DOHH2 (cell line): ENCODE measurements at regions not wholly inside any gene's neighbourhood (a gene's known extent, or its start where the extent isn't known, plus 50 kb on each side); places are given as distances from the start of the nearest gene placed in this dataset.

Experiments
- H3F3A ChIP-seq: fragments of 200-600 bp; sonication (generic), shearing (Covaris generic); 2 replicates; pipeline ENCODE4 v1.6.0; 2016; ENCODE audit warnings: antibody characterized with exemption, mild to moderate bottlenecking; ENCODE audit not compliant: control insufficient read depth, insufficient read depth
- H3K27ac ChIP-seq: fragments of 200-600 bp; sonication (generic); 2 replicates; pipeline ENCODE4 v1.5.1; 2014; ENCODE audit warnings: low read depth, mild to moderate bottlenecking, low read length, moderate library complexity
- H3K27me3 ChIP-seq: fragments of 200-600 bp; sonication (generic); 2 replicates; pipeline ENCODE4 v1.6.1; 2014; ENCODE audit warnings: mild to moderate bottlenecking, low read length, mixed read lengths; ENCODE audit not compliant: control insufficient read depth
- H3K36me3 ChIP-seq: fragments of 200-600 bp; sonication (generic); 2 replicates; pipeline ENCODE4 v1.6.1; 2014; ENCODE audit warnings: mild to moderate bottlenecking, low read length, moderate library complexity, mixed read lengths; ENCODE audit not compliant: control insufficient read depth
- H3K4me1 ChIP-seq: fragments of 200-600 bp; sonication (generic); 2 replicates; pipeline ENCODE4 v1.6.1; 2014; ENCODE audit warnings: mild to moderate bottlenecking, low read length, mixed read lengths; ENCODE audit not compliant: control insufficient read depth
- H3K4me2 ChIP-seq: fragments of 200-600 bp; sonication (generic); 2 replicates; pipeline ENCODE4 v1.6.0; 2014; ENCODE audit warnings: mild to moderate bottlenecking, low read length, moderate library complexity
- H3K4me3 ChIP-seq: fragments of 200-600 bp; sonication (generic); 2 replicates; pipeline ENCODE4 v1.5.1; 2014; ENCODE audit warnings: mild to moderate bottlenecking, low read length, mixed read lengths
- H3K79me2 ChIP-seq: fragments of 200-600 bp; sonication (generic); 2 replicates; pipeline ENCODE4 v1.6.1; 2014; ENCODE audit warnings: mild to moderate bottlenecking, low read length, mixed read lengths; ENCODE audit not compliant: control insufficient read depth
- H3K9me2 ChIP-seq: fragments of 200-600 bp; sonication (generic); replicated peaks from 2 replicates; pipeline ENCODE4 v1.6.1; 2014; ENCODE audit warnings: mild to moderate bottlenecking, low read length, mixed read lengths; ENCODE audit not compliant: control insufficient read depth
- H3K9me3 ChIP-seq: fragments of 200-600 bp; sonication (generic); 2 replicates; pipeline ENCODE4 v1.6.1; 2014; ENCODE audit warnings: antibody characterized with exemption, low read length, mixed read lengths; ENCODE audit not compliant: control insufficient read depth, insufficient read depth
- H4K20me1 ChIP-seq: fragments of 200-600 bp; sonication (generic); 2 replicates; pipeline ENCODE4 v1.6.0; 2014; ENCODE audit warnings: low read depth, mild to moderate bottlenecking, antibody characterized with exemption, low read length, moderate library complexity; ENCODE audit not compliant: control insufficient read depth, insufficient read depth
- EZH2phosphoT487 ChIP-seq: fragments of 200-600 bp; sonication (generic); IDR thresholded peaks from 2 replicates; pipeline ENCODE4 v1.6.1; 2017; ENCODE audit warnings: borderline replicate concordance, mild to moderate bottlenecking, antibody characterized with exemption, low read length, moderate library complexity, mixed read lengths
- TF ChIP-seq, protein P1 (sequence below): fragments of 200-600 bp; sonication (generic); IDR thresholded peaks from one replicate; pipeline ENCODE4 v1.5.1; 2014; ENCODE audit warnings: antibody characterized with exemption, mild to moderate bottlenecking, low read depth, low read length; ENCODE audit not compliant: poor library complexity, severe bottlenecking

DNA sequence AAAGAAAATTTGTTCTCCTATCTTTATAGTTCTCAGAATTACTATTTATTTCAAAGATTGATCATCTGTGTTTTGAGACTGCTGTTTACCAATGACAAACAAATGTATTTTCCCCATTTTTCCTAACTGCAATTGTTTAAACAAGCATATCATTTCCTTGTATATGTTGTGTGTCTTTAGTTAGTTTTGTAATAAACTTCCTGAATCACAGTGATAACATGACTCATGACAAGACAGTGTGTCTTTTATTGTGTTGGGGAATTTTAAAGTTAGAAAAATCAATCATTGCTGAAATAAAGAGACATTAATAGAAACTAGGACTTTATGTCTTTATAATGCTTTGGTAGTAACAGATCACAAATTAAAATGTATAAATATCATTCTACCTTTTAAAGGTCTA, 348.5 kb downstream of the KCNJ2 start:
- no peaks in the 10 kb centered on the region for H3K27me3 ChIP-seq
- H3K36me3 ChIP-seq = no peaks in the 10 kb centered on the region
- no peaks in the 10 kb centered on the region for H3K79me2 ChIP-seq
- no peaks in the 10 kb centered on the region for H4K20me1 ChIP-seq
- no peaks in the 10 kb centered on the region for H3K9me3 ChIP-seq
- no peaks in the 10 kb centered on the region for H3F3A ChIP-seq
- TF ChIP-seq, protein P1, sequence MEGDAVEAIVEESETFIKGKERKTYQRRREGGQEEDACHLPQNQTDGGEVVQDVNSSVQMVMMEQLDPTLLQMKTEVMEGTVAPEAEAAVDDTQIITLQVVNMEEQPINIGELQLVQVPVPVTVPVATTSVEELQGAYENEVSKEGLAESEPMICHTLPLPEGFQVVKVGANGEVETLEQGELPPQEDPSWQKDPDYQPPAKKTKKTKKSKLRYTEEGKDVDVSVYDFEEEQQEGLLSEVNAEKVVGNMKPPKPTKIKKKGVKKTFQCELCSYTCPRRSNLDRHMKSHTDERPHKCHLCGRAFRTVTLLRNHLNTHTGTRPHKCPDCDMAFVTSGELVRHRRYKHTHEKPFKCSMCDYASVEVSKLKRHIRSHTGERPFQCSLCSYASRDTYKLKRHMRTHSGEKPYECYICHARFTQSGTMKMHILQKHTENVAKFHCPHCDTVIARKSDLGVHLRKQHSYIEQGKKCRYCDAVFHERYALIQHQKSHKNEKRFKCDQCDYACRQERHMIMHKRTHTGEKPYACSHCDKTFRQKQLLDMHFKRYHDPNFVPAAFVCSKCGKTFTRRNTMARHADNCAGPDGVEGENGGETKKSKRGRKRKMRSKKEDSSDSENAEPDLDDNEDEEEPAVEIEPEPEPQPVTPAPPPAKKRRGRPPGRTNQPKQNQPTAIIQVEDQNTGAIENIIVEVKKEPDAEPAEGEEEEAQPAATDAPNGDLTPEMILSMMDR = no peak
- no peak for TF ChIP-seq EZH2phosphoT487
- no peak overlapping the region for H3K4me3 ChIP-seq
- no peak overlapping the region for H3K4me2 ChIP-seq
- no peaks in the 10 kb centered on the region for H3K9me2 ChIP-seq
- no peaks in the 10 kb centered on the region for H3K4me1 ChIP-seq
- no peak overlapping the region for H3K27ac ChIP-seq

DNA sequence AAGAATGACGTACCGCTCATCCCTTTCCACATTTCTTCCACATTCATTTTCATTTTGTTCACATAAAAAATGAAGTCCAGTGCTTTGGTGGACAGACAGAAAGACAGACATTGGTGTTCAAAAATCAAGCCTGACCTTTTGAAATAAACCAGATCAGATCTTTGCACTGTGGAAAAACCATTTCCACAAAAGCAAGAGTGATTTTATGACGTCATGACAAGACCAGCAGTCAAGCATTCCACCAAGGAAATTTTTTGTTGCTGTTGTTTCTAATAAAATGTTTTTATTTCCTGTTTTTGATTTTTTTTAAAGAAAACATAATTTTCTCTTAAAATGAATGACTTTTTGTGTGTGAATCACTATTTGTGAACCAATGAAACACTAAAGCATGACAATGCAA, 350.0 kb downstream of the KCNJ2 start:
- no peaks in the 10 kb centered on the region for H3F3A ChIP-seq
- H3K4me3 ChIP-seq = no peak overlapping the region
- no peak overlapping the region for H3K4me2 ChIP-seq
- no peak for TF ChIP-seq EZH2phosphoT487
- TF ChIP-seq, protein P1 = no peak
- H3K36me3 ChIP-seq = no peaks in the 10 kb centered on the region
- no peaks in the 10 kb centered on the region for H4K20me1 ChIP-seq
- H3K4me1 ChIP-seq = no peaks in the 10 kb centered on the region
- H3K9me3 ChIP-seq = no peaks in the 10 kb centered on the region
- H3K79me2 ChIP-seq = no peaks in the 10 kb centered on the region
- no peaks in the 10 kb centered on the region for H3K27me3 ChIP-seq
- H3K9me2 ChIP-seq = no peaks in the 10 kb centered on the region
- no peak overlapping the region for H3K27ac ChIP-seq

DNA sequence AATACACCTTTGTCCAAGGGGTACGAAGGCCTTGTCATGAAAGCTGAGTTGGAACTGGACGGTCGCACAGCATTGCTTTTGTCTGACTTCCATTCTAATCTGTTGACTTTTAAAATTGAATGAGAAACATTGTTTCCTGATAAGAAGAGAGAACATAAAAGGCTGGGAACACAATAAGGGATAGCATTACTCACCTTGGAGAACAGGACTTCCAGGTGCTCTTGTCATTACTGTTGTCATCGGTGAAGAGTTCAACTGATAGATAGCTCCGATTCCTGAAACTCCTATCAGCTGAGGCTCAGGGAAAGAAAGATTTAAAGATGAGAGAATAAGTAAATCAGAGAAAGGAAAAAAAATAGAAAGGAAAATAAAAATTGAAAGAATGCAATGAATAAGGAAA, 351.1 kb downstream of the KCNJ2 start:
- H3K9me2 ChIP-seq = no peaks in the 10 kb centered on the region

More for the DNA sequence above, 351.1 kb downstream of the KCNJ2 start:
- no peaks in the 10 kb centered on the region for H3F3A ChIP-seq
- H3K79me2 ChIP-seq = no peaks in the 10 kb centered on the region
- H3K9me3 ChIP-seq = no peaks in the 10 kb centered on the region
- H3K4me1 ChIP-seq = no peaks in the 10 kb centered on the region
- no peak for TF ChIP-seq EZH2phosphoT487
- TF ChIP-seq, protein P1 = no peak
- no peak overlapping the region for H3K4me3 ChIP-seq
- no peaks in the 10 kb centered on the region for H3K36me3 ChIP-seq
- no peaks in the 10 kb centered on the region for H4K20me1 ChIP-seq
- no peaks in the 10 kb centered on the region for H3K27me3 ChIP-seq
- no peak overlapping the region for H3K4me2 ChIP-seq
- H3K27ac ChIP-seq = no peak overlapping the region
